ENCODE measurements at regions not wholly inside any gene's neighbourhood (a gene's known extent, or its start where the extent isn't known, plus 50 kb on each side); places are given as distances from the start of the nearest gene placed in this dataset. TPM values are rescaled to one million over a fixed set of nuclear protein-coding genes. Genes with fewer than 3 reads are reported as not detected.

DNA sequence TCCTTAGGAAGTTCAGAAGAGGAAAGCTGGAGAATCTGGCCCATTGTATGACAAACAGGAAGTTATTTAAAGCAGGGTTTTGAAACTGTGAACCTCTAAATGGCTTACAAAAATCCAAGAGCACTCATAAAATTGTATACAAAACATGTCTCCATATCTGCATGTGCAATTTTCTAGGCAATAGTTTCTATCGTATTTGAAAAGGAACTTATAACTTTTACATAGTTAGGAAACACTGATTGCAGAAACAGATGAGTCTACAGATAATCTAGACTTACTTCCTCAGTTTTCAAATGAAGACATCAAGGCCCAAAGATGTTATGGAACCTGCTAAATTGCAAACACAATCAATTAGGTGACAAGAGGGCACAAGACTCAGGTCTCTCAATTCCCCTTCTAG, 53.3 kb upstream of the ETV6 start:
- no peaks in the 10 kb centered on the region for H3K27me3 ChIP-seq
- DNase-seq, result no peak
- no peaks in the 10 kb centered on the region for H3K9me3 ChIP-seq
- no peaks in the 10 kb centered on the region for H3K4me1 ChIP-seq (ENCODE audit: insufficient read depth)
- intact Hi-C loops (cut with DNase I), result no loop called here
- H3K36me3 ChIP-seq, result no peaks in the 10 kb centered on the region
- TF ChIP-seq POLR2A (IDR thresholded peaks at IDR 0.05) (no peak), EP300 (IDR thresholded peaks at IDR 0.05) (no peak)
- TF ChIP-seq, protein P1, sequence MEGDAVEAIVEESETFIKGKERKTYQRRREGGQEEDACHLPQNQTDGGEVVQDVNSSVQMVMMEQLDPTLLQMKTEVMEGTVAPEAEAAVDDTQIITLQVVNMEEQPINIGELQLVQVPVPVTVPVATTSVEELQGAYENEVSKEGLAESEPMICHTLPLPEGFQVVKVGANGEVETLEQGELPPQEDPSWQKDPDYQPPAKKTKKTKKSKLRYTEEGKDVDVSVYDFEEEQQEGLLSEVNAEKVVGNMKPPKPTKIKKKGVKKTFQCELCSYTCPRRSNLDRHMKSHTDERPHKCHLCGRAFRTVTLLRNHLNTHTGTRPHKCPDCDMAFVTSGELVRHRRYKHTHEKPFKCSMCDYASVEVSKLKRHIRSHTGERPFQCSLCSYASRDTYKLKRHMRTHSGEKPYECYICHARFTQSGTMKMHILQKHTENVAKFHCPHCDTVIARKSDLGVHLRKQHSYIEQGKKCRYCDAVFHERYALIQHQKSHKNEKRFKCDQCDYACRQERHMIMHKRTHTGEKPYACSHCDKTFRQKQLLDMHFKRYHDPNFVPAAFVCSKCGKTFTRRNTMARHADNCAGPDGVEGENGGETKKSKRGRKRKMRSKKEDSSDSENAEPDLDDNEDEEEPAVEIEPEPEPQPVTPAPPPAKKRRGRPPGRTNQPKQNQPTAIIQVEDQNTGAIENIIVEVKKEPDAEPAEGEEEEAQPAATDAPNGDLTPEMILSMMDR (IDR thresholded peaks at IDR 0.05), result no peak
- WGBS, 3 donors, result 33 to 57% (median 53%) methylated on average over 1 of the region's 1 CpG
- no peak overlapping the region for H3K27ac ChIP-seq
- H3K4me3 ChIP-seq, result no peak overlapping the region

DNA sequence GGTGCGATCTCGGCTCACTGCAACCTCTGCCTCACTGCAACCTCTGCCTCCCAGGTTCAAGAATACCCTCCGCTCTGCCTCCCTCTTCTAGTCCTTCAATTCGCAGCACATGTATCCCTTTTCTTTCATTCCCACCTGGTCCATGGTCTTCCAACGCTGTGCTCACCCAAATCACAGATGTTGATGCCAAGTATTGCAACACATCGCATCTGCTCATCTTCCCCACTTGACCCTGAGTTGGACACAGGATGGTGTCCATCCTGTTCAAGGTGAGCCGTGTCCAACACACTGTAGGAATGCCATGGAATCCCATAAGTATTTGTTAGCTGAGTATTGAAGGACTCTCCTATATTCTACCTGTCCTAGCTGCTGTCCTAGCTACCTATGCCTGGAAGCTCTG, 50.6 kb upstream of the ETV6 start:
- TF ChIP-seq EP300 (IDR thresholded peaks at IDR 0.05) (no peak), POLR2A (IDR thresholded peaks at IDR 0.05) (no peak)
- TF ChIP-seq, protein P1 (IDR thresholded peaks at IDR 0.05), result no peak
- Histone ChIP-seq H3K27ac (no peak overlapping the region), H3K9me3 (no peaks in the 10 kb centered on the region), H3K36me3 (no peaks in the 10 kb centered on the region), H3K27me3 (no peaks in the 10 kb centered on the region), H3K4me3 (no peak overlapping the region), H3K4me1 (ENCODE audit: insufficient read depth) (no peaks in the 10 kb centered on the region)
- 62 to 82% (median 77%) methylated on average over 7 of the region's 7 CpGs for WGBS, 3 donors
- intact Hi-C loops (cut with DNase I), result no loop called here
- DNase-seq, result no peak

Small RNAs in the stretch of these regions (small RNA-seq; reads per million reads assigned to genes)
- gene AC007450.3 (not detected), gene HIGD1AP8 (not detected), gene RNU7-60P (not detected)

All from ovary (tissue), 7 donors.